GM12891 (cell line): ENCODE measurements at regions not wholly inside any gene's neighbourhood (a gene's known extent, or its start where the extent isn't known, plus 50 kb on each side); places are given as distances from the start of the nearest gene placed in this dataset.

Source experiments
- PAX5 ChIP-seq: IDR thresholded peaks from 2 replicates; pipeline ENCODE4 v1.6.1; 2011; ENCODE audit warnings: low read length, moderate library complexity, mild to moderate bottlenecking; ENCODE audit not compliant: insufficient read depth, severe bottlenecking
- POLR2A ChIP-seq: IDR thresholded peaks from 2 replicates; pipeline ENCODE4 v1.6.1; 2011; ENCODE audit warnings: low read depth, low read length, control low read depth
- POU2F2 ChIP-seq: IDR thresholded peaks from 2 replicates; pipeline ENCODE4 v1.6.1; 2011; ENCODE audit warnings: low read depth, mild to moderate bottlenecking, control low read depth, low read length, moderate library complexity
- SPI1 ChIP-seq: IDR thresholded peaks from 2 replicates; pipeline ENCODE4 v1.6.1; 2011; ENCODE audit warnings: low read depth, low read length, control low read depth

- TF ChIP-seq POU2F2 (no peak), POLR2A (no peak), PAX5 (no peak), SPI1 (no peak)
These were observed 188.9 kb downstream of the C1D start for GRCh38 chr2:67873916-67874315.
